Vagina (tissue), 2 donors: ENCODE measurements at regions not wholly inside any gene's neighbourhood (a gene's known extent, or its start where the extent isn't known, plus 50 kb on each side); places are given as distances from the start of the nearest gene placed in this dataset.

Source experiments
- CTCF ChIP-seq, 3 experiments: fragments of 450-650 bp in 2 of 3; fragments of 200-600 bp in 1 of 3; sonication (generic) in 1 of 3; IDR thresholded peaks; one replicate each; pipeline ENCODE4 v1.5.1; 2017 to 2019; ENCODE audit warnings: antibody characterized with exemption in 3 of 3, mild to moderate bottlenecking in 2 of 3, moderate library complexity in 2 of 3
- POLR2A ChIP-seq, 2 donors: fragments of 450-650 bp; IDR thresholded peaks; one replicate each; pipeline ENCODE4 v1.6.1; 2017; ENCODE audit warnings: antibody characterized with exemption in 2 of 2, mild to moderate bottlenecking in 2 of 2, moderate library complexity in 2 of 2

DNA sequence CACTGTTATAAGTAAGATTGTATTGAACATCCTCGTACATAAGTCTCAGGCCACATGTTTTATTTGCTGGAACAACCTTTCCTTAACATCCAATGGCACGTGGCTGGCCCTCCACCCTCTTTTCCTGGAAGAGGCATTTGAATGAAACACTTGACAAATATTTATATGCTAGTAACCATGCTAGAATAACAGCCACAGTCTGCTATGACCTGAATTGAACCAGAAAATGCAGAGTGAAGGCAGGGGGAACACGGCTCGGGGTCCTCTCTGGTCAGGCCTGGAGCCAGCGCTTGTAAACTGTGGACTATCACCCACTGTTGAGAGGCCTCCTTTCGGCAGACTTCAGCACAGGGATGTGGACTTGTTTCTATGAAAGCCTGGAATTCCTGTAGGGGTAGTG, 198.2 kb upstream of the COPS8 start:
- TF ChIP-seq CTCF (IDR thresholded peaks at IDR 0.05): no peak
- TF ChIP-seq POLR2A (IDR thresholded peaks at IDR 0.05): no peak
